IPS DF 4.7 (cell line): ENCODE measurements at regions not wholly inside any gene's neighbourhood (a gene's known extent, or its start where the extent isn't known, plus 50 kb on each side); places are given as distances from the start of the nearest gene placed in this dataset.

Source experiments
- DNase-seq: peaks from one replicate; pipeline ENCODE4 v3.0.0-alpha.2; 2013; ENCODE audit warnings: low spot score; ENCODE audit errors: extremely low read depth

- no peak for DNase-seq
Observed at GRCh38 chr2:11100130-11100529, 55.1 kb upstream of the SLC66A3 start.

GRCh38 chr2:11100976-11101375 lies 54.3 kb upstream of the SLC66A3 start:
- DNase-seq: no peak

GRCh38 chr2:11101430-11101829 lies 53.8 kb upstream of the SLC66A3 start:
- no peak for DNase-seq

- DNase-seq: no peak
Observed at GRCh38 chr2:11102466-11102865, 52.8 kb upstream of the SLC66A3 start.

GRCh38 chr2:11102956-11103860 lies 52.1 kb upstream of the SLC66A3 start:
- DNase-seq: no peak

- DNase-seq: no peak
Observed at GRCh38 chr2:11103984-11104793, 51.1 kb upstream of the SLC66A3 start.

GRCh38 chr2:11104794-11105660 lies 50.2 kb upstream of the SLC66A3 start:
- no peak for DNase-seq
